Thyroid gland (tissue), 4 donors: ENCODE measurements at regions not wholly inside any gene's neighbourhood (a gene's known extent, or its start where the extent isn't known, plus 50 kb on each side); places are given as distances from the start of the nearest gene placed in this dataset.

Experiments used
- POLR2A ChIP-seq, 2 donors: fragments of 450-650 bp; IDR thresholded peaks; one replicate each; pipeline ENCODE4 v1.6.1; 2017; ENCODE audit warnings: antibody characterized with exemption in 2 of 2, mild to moderate bottlenecking in 2 of 2, moderate library complexity in 1 of 2
- TF ChIP-seq, protein P1 (sequence below), 6 experiments: fragments of 200-600 bp in 3 of 6; fragments of 450-650 bp in 3 of 6; sonication (generic) in 3 of 6; IDR thresholded peaks; one replicate each; pipeline ENCODE4 v1.5.1; 2016 to 2019; ENCODE audit warnings: antibody characterized with exemption in 6 of 6, mild to moderate bottlenecking in 2 of 6, inconsistent platforms in 1 of 6, moderate library complexity in 1 of 6

DNA sequence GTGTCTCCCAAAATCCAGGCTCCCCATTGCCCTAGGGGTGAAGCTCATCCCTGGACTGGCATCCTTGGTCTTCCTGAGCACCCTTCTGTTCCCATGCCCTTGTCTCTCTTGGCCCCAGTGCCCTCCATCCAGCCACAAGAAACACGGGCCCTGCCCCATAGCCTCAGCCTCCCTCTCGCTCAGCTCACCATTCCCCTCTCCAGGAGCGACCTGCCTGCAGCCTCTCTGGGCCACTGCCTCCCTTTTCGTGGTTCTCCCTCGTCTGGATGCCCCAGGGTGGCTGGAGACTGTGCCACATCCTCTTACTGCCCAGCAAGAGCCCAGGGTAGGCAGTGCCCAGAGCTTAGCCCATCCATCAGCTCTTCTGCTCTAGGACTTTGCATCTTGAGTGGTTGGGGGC lies 532.1 kb downstream of the TBC1D22A start:
- TF ChIP-seq, protein P1, sequence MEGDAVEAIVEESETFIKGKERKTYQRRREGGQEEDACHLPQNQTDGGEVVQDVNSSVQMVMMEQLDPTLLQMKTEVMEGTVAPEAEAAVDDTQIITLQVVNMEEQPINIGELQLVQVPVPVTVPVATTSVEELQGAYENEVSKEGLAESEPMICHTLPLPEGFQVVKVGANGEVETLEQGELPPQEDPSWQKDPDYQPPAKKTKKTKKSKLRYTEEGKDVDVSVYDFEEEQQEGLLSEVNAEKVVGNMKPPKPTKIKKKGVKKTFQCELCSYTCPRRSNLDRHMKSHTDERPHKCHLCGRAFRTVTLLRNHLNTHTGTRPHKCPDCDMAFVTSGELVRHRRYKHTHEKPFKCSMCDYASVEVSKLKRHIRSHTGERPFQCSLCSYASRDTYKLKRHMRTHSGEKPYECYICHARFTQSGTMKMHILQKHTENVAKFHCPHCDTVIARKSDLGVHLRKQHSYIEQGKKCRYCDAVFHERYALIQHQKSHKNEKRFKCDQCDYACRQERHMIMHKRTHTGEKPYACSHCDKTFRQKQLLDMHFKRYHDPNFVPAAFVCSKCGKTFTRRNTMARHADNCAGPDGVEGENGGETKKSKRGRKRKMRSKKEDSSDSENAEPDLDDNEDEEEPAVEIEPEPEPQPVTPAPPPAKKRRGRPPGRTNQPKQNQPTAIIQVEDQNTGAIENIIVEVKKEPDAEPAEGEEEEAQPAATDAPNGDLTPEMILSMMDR (IDR thresholded peaks at IDR 0.05), result no peak
- no peak for TF ChIP-seq POLR2A (IDR thresholded peaks at IDR 0.05)
